Colon (tissue), 2 donors: ENCODE measurements at regions not wholly inside any gene's neighbourhood (a gene's known extent, or its start where the extent isn't known, plus 50 kb on each side); places are given as distances from the start of the nearest gene placed in this dataset.

Experiments
- FAIRE-seq: peaks from 2 replicates; lab custom pipeline; 2012; peaks lifted over from hg19 to GRCh38; lab: Jason Lieb, UNC
- donor health status: control.
- donor health status: control.

DNA sequence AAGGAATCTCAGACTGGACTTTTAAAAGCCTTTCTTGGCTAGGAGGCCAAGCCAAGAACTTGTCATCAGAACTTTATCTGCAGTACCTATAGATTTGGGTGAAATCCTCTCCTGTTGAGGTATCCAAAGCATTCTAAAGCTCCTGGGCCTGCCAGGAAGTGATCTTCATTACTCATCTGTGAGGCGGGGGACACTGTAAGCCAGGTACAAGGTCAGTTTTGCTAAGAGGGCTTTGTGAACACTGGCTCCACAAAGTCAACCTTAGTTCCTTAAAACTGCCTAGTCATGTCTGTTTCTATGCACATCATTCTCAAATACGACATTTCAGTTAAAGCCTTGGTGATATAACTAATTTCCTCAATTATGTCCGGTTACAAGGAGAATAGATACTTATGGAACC lies 236.7 kb downstream of the PIK3R1 start:
- FAIRE-seq = no peak

- no peak for FAIRE-seq
These were observed 238.6 kb downstream of the PIK3R1 start for GRCh38 chr5:68454172-68454571.

- FAIRE-seq = no peak
These were observed 239.2 kb downstream of the PIK3R1 start for GRCh38 chr5:68454766-68455165.

GRCh38 chr5:68455216-68455615 lies 239.7 kb downstream of the PIK3R1 start:
- FAIRE-seq = no peak

DNA sequence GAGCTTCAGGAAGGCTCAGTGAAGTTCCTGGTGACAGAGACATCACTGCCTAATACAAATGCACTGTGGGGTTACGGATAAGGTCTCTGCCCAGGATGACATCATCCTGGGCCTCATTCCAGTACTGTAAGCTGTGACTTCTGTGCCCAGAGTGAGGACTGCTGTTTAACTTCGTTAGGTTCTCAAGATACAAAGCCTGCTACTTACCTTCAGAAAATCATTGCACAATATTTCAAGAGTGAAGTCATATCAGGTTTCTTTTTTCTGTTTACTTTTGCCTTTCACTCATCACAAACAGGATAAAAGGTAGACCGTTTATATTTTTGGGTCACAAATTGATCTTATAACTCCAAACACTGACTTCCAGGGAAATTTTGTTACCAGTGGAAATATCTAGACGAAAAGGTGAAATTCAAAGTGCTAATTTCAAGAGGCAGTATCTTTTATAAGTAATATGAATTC lies 241.2 kb downstream of the PIK3R1 start:
- FAIRE-seq = no peak

DNA sequence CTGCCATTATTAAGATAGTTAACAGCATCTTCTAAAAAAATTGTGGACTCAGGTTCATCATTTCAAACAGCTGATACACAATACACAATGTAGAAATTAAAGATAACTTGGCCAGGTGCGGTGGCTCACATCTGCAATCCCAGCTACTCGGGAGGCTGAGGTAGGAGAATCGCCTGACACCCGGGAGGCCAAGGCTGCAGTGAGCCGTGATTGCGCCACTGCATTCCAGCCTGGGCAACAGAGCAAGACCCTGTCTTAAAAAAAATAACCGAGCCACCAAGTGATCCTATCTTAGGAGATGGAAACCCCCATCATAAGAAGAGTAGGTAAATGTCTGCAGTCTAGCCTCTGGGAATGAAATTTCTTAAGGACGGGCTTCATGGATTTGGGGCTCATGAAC lies 241.7 kb downstream of the PIK3R1 start:
- FAIRE-seq = no peak

- no peak for FAIRE-seq
These were observed 243.0 kb downstream of the PIK3R1 start for GRCh38 chr5:68458416-68459021.

DNA sequence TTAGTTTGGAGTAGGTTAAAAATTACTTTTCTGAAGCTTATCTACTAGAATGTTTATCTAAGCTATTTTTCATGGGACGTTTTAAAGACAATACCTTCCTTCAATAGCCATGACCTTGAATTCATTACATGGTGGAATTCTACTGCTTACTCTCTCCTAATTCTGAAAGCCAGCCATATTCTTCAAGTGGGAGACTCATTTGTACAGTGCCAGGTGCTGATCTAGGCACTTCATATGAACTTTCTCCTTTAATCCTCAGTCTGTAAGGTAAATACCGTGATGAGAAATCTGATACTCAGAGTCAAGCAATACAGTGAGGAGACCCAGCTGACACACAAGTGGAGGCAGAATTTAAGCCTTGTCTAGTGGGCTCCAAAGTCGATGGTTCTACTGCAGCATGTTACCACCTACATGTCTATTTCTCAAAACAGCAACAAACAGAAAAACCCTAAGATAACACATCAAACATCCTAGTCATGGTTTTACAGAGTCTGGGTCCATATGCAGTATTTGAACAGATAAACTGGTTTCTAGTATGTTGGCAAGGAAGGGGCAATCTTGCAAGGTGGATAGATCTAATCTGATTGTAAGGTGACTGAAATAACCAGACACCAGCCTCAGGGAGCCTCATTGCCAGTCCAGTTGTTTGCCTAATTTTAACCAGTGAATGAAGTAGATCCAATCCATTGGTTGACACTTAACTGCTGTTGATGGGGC lies 243.7 kb downstream of the PIK3R1 start:
- FAIRE-seq = no peak

DNA sequence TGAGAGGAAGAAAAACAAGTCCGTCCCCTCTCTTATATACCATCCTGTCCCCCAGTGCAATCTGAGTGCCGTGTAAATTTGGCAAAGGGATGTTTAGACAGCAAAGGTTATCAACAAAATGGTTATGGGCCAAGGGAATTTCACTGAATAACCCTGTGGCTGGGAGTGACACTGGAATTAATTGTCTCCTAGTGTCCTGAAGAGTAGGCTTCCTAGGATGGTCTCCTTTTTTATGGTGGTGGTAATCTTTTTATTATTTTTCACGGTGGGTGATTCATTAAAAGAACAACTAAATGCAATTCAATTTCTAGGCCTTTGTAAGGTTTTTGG lies 244.2 kb downstream of the PIK3R1 start:
- no peak for FAIRE-seq

DNA sequence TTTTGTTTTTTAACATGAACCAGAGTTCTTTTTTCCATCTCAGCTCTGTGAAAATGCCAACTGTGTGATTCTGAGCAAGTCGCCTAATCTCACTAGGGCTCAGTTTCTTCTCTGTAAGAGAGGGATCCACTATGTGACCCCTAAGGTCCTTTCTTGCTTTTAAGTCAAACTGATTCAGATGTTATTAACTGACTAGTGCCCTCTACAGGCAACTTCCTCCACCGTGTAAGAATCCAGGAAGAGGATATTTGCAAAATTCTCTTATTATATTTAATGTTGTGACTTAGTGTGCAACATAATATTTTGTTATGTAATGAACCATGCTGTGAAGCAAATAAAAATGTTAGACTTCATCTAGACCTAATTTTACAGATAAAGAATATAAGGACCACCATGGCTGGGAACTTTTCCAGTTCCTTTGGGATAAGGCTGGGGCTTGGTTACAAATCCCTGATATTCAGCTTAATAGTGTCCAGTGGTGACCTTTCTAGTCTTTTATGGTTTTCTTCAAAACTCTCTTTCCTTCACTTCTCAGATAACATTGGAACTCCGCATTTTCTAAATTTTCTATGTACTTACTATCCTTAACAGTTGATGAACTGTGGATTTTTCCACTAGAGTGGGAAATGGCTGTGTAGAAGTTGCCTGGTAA lies 244.7 kb downstream of the PIK3R1 start:
- FAIRE-seq = no peak

DNA sequence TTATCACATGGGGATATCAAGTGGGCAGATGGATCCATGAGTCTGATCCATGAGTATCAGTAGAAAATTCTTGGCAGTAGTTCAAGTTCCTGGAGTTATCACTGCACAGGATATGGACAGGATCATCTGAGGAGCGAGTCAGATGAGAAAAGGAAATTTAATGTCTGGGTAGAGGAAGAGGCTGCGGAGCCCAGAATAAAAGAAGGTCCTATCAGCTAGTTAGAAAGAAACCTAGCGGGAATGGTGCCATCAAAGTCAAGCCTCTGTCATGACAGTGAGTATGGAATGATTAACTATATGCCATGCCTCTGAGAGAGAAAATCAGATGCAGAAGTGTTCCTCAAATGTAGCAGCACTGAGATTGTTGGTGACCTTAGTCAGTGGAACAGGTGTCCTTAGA lies 248.1 kb downstream of the PIK3R1 start:
- FAIRE-seq = no peak

GRCh38 chr5:68464424-68464823 lies 248.9 kb downstream of the PIK3R1 start:
- no peak for FAIRE-seq

DNA sequence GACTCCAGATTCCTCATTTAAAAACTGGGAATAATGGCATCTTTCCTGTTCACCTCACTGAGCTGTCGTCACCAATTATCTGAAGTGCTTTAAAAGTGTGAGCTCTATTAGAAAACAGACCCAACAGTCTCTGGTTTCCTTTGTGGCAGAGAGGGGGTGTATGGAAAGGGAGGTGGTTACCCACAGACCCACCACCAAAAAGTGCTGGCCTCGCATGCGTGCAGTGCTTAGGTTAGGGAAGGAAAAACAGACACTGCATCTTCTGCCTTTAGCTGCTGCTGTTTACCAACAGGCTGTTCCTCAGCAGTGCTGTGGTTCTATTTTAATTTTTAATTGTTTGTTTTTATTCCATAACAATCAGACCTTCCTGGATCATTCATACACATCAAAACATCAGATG lies 249.6 kb downstream of the PIK3R1 start:
- no peak for FAIRE-seq

DNA sequence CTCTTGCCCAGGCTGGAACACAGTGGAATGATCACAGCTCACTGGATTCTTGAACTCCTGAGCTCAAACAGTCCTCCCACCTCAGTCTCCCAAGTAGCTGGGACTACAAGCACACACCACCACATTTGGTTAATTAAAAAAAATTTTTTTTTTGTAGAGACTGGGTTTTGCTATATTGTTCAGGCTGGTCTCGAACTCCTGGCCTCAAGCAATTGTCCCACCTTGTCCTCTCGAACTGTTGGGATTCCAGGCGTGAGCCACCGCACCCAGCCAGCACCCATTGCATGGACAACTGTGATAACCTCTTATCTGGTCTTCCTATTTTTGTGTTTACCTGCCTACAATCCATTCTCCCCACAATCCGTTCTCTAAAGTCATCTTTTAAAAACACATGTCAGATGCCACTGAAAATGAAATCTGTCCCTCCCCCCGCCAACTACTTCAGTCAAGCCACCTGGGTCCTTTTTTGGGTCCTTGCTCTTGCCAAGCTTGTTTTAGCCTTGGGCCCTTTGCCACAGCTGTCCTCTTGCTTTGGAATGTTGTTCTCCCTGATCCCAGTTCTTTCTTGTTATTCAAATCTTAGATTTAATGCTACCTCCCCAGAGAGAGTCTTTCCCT lies 250.5 kb downstream of the PIK3R1 start:
- no peak for FAIRE-seq

GRCh38 chr5:68467208-68467607 lies 251.7 kb downstream of the PIK3R1 start:
- FAIRE-seq = no peak

DNA sequence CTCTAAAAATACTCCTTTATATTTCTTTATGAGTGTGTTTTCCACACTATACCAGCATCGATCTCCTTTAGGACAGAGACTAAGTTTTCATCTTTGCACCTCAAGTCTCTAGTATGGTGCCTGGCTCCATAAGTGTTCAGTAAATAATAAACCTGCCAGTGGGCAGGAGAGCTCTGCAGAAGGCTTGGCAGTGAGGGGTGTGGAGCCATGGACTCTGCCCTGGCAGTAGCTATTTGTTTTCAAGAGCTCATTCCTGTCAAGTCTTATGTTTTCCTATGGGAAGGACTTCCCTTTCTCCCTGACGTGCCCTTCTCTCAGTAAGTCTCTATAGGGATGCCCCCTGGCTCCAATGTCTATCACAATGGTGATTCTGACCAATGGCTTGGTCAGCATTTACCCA lies 252.2 kb downstream of the PIK3R1 start:
- no peak for FAIRE-seq

DNA sequence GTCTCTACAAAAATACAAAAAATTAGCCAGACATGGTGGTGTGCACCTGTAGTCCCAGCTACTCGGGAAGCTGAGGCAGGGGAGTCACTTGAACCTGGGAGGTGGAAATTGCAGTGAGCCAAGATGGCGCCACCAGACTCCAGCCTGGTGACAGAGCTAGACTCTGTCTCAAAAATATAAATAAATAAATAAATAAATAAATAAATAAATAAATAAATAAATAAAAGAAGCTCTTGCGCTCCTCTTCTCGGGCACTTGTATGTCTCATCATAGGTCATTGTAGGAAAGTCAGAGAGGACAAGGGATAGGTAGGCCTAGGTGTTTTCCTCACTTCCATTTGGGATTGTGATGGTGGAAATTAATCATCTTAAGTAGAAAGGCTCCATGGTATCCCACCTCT lies 252.8 kb downstream of the PIK3R1 start:
- FAIRE-seq = no peak

DNA sequence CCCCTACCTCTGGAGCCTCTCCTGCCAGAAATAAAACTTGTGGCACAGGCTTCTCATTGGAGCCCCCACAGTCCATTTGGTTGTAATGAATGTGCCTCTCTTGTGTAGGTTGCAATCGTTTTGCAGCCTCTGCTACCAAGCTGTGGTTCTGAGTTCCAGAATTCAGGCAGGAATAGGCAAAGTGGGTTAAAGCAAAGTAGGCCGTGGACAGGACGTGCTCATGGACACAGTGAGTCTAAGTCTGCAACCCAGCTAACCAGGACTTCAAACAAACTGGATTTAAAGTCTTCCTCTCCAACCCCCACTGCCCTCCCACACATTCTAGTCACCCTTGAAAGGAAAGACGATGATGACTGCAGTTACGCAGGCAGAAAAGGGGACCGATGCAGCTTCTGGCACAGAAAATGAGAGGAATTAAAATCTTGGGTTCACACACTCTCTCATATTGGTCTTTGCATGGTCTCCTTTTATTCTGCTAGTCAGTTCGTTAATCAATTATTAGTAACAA lies 260.0 kb downstream of the PIK3R1 start:
- FAIRE-seq = no peak

GRCh38 chr5:68476854-68477253 lies 261.3 kb downstream of the PIK3R1 start:
- FAIRE-seq = no peak

GRCh38 chr5:68478301-68479095 lies 262.9 kb downstream of the PIK3R1 start:
- no peak for FAIRE-seq

- no peak for FAIRE-seq
These were observed 264.0 kb downstream of the PIK3R1 start for GRCh38 chr5:68479524-68479923.

DNA sequence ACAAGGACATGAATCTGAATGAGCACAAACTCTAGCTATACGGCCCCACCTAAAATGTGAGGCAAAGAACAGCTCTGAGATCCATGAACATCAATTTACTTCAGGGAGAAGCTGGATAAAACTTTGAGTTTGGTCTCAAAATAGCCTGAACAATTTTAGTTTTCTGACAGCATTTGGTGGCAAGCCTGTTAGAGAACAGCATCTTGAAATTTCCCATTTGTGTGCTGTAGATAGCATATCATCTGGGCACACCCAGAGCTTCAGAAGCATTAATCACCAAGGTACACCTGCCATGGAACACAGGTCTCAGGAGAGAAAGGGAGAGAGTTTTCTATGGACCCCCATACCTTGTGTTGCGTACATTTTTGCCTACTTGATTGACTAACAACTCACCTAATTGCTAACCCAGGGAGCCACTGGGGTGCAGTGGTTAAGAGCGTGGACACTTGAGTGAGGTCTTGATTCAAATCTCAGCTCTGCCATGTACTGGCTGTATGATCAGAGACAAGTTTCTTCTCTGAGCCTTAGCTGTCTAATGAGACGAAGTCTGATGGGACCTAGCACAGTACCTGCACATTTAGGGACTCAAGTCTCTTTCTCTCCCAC lies 264.9 kb downstream of the PIK3R1 start:
- FAIRE-seq = no peak
